Liver (tissue), 3 donors: ENCODE measurements at regions not wholly inside any gene's neighbourhood (a gene's known extent, or its start where the extent isn't known, plus 50 kb on each side); places are given as distances from the start of the nearest gene placed in this dataset.

Source experiments
- RAD21 ChIP-seq, 2 donors: IDR thresholded peaks; 2 replicates each; pipeline ENCODE4 v1.6.1; 2016; ENCODE audit warnings: antibody characterized with exemption in 2 of 2, mild to moderate bottlenecking in 2 of 2
- TAF1 ChIP-seq: conservative IDR thresholded peaks from 2 replicates; pipeline ENCODE4 v1.6.1; 2016; ENCODE audit warnings: antibody characterized with exemption, mild to moderate bottlenecking
- YY1 ChIP-seq: IDR thresholded peaks from 2 replicates; pipeline ENCODE4 v1.6.1; 2016; ENCODE audit warnings: antibody characterized with exemption, mild to moderate bottlenecking
- TF ChIP-seq, protein P1 (sequence below): fragments of 150-350 bp; IDR thresholded peaks from 2 replicates; pipeline ENCODE4 v1.5.1; 2017; ENCODE audit warnings: improper control_type of control experiment, low read depth, low read length; ENCODE audit not compliant: missing input control
- donor health status: healthy.
- donor health status: healthy.

DNA sequence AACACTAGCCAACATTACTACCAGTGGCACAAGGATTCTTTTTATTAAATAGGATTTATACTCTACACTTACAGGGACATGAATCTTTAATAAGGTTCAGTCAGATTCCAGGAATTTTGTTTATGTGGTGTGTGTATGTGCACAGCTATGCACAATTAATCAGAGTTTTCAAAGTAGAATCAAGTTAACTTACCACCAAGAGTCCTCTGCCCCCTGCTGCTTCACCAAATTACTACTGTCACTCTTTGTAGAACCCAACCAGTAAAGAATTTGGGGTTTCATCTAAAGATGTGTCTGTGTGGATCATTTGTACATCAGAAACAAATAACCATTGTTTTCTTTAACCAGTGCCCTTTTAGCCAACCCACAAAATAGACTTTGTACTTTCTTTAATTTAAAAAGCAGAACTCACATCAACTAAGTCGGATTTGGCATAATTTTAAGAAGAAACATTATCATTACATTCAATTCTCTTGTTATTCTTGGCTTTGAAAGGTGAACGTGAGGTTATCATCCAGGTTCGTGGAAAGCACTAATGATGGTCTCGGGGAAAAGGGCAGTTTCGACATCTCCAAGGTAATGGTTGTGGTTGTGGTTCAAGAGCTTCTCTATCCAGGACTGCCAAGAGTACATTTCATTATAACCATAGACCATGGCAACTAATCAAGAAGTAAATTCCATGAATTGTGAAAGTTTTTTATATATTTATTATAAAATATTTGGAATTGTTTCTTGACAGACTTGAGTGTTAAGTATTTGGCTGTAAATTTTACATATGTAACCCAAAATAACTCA lies 514.3 kb upstream of the ID4 start:
- TF ChIP-seq, protein P1, sequence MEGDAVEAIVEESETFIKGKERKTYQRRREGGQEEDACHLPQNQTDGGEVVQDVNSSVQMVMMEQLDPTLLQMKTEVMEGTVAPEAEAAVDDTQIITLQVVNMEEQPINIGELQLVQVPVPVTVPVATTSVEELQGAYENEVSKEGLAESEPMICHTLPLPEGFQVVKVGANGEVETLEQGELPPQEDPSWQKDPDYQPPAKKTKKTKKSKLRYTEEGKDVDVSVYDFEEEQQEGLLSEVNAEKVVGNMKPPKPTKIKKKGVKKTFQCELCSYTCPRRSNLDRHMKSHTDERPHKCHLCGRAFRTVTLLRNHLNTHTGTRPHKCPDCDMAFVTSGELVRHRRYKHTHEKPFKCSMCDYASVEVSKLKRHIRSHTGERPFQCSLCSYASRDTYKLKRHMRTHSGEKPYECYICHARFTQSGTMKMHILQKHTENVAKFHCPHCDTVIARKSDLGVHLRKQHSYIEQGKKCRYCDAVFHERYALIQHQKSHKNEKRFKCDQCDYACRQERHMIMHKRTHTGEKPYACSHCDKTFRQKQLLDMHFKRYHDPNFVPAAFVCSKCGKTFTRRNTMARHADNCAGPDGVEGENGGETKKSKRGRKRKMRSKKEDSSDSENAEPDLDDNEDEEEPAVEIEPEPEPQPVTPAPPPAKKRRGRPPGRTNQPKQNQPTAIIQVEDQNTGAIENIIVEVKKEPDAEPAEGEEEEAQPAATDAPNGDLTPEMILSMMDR = no peak
- TF ChIP-seq TAF1 (no peak), RAD21 (IDR thresholded peaks at IDR 0.05) (no peak), YY1 (no peak)
